GM19468 (cell line): ENCODE measurements at regions not wholly inside any gene's neighbourhood (a gene's known extent, or its start where the extent isn't known, plus 50 kb on each side); places are given as distances from the start of the nearest gene placed in this dataset.

ENCODE experiments used
- ATAC-seq: cut with Tn5 transposase; IDR thresholded peaks from one replicate; pipeline ENCODE4 v1.9.1; 2021; ENCODE audit warnings: mild to moderate bottlenecking, moderate library complexity, moderate number of reproducible peaks; ENCODE audit not compliant: unreplicated experiment; ENCODE audit errors: extremely low read depth

GRCh38 chr16:73265124-73265837 is 217.4 kb upstream of the ZFHX3 start:
- no peak for ATAC-seq

- ATAC-seq = no peak
These were observed 215.0 kb upstream of the ZFHX3 start for GRCh38 chr16:73262931-73263330.

DNA sequence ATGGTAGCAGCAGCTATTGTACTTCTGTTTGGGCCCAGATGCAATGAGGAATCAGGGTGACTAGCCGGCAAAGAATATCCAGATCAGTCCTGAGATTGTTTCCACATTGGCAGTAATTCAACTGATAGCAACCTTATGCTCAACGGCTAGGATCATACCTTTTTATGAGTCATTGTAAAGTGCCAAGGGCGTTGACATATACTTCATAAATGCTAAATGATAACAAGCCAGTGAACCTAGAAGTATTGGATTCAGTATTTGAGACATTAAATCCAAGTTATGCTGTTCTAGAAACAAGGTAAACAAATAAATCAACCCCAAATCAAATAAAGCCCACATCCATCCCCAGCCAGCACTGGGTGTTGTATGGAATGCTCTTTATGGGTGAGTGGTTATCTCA is 207.1 kb upstream of the ZFHX3 start:
- no peak for ATAC-seq

GRCh38 chr16:73253922-73254480 is 206.1 kb upstream of the ZFHX3 start:
- no peak for ATAC-seq

- ATAC-seq = no peak
These were observed 204.5 kb upstream of the ZFHX3 start for GRCh38 chr16:73252446-73252845.

GRCh38 chr16:73251608-73252007 is 203.7 kb upstream of the ZFHX3 start:
- no peak for ATAC-seq

DNA sequence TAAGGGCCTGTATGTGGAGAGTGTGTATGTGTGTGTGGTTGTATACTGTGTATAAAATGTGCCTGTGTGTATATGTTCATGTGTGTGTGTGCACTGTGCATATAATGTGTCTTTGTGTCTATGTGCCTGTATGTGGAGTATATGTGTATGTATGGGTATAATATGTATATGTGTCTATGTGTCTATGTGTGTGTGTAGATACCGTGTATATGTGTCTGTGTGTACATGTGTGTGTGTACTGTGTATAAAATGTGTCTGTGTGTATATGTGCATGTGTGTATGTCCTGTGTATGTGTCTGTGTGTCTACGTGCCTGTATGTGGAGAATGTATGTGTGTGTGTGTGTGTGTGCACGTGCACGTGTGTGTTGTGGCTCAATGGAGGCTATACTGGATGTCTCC is 200.4 kb upstream of the ZFHX3 start:
- no peak for ATAC-seq

DNA sequence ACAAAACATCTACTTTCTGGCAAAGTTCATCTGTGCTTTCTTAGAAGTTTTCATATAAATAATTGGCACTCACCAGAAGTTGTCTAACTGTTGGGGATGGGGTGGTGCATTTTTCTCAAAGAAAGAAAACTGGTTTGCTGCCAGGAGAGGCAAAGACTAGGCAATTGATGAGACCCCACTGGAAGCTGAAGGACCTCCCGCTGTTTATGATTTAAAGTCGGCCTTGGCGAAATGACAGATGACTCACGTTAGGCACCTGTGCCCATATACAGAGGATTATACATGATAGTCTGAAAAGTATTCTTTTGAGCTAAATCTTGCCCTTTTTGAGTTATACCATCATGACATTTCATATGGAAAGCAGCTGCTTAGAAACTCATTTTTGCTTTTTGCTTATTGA is 193.0 kb upstream of the ZFHX3 start:
- ATAC-seq = no peak

- no peak for ATAC-seq
These were observed 189.7 kb upstream of the ZFHX3 start for GRCh38 chr16:73237601-73238000.

DNA sequence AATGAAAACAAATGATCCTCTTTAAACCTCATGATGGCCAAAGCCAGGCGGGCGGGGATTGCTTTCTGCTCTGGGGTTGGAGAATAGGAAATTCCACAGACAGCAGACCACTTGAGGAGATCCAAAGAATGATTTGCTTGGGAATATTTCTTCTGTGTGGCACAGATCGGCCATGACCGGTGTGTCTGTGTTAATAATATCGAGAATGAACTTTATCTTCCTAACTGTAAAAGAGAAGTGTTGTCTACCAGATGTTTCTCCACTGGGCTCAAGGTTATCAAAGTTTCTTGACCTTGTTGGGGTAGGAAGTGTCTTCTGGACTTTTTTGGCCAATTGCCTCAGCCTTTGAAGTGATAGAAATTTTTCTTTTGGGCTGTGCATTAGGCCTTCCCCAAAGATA is 186.6 kb upstream of the ZFHX3 start:
- ATAC-seq = no peak

DNA sequence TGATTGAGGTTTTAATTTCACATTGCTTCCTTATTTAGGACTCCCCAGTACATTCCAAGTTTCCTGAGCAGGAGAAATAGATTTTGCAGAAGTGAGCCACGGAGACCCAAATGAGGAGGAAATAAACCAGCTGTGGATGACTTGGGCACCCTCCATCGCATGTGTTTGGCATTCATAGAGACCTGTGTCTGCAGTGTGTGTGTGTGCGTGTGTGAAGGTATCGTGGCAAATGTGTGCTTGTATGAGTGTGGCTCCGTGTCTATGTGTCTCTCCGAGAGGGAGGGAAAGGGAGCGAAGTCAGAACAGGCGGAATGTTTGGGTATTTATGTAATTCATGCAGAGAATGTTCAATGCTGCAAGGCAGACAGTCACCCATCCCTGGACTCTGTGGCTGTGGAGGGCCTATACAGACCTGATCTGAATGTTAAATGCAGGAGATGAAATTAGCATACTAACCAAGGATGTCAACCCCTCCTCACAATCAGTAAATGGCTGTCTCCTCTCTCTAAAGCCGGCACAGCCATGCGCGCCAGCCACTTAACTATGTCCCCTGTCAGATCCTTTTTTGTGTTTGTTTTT is 186.0 kb upstream of the ZFHX3 start:
- ATAC-seq = no peak

- ATAC-seq = no peak
These were observed 185.4 kb upstream of the ZFHX3 start for GRCh38 chr16:73233329-73233765.

DNA sequence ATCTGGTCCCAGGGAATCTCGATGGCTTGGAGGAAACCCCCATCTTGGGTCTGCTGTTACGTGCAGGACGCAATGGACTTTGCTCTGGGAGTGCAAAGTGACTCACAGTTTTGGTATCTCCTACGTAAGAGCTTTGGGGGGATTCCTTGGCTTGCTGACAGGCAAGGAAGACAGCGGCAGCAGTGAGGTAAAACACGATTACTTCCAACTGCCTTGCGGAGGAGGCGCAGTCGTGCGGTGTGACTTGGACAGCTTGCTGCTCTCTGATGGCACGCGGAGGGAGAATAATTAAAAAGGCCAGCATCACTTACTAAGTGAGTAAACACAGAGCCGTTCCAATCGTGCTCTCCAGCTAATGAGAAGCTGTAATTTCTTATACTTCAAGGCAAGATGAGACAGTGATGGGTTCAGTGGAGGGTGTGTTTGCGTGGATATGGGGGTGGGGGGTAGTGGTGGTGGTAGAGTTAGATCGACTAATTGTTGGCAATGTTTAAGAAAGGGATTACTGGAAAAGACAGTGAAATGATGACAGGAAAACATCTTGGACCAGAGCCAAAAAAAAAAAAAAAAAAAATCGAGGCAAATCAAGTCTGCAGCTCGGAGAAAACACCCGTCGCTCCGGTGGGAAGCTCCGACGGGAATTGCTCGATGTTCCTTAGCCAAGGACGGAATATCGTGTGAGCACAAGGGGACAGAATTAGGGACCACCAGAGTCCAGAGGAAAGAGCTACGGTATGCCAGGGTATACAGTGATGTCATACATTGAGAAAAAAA is 184.8 kb upstream of the ZFHX3 start:
- no peak for ATAC-seq

- no peak for ATAC-seq
These were observed 184.1 kb upstream of the ZFHX3 start for GRCh38 chr16:73231944-73232554.

DNA sequence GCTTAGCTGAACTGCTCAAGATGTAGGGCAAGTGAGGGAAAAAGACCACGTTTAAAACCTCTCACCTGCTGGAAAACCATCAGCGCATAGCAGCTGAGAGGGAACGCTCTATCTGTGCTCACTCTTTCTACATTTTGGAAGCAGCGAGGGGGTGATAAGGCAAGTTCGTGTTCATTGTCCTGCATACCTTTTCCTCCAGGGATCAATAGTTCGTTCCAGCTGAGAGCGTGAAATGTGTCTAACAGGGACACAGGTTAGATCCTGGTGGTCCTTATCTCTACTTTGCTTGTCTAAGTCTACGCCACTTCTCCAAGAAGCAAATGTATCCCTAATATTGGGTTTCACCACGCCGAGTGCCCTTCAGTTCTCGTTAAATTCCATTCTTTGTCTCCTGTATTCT is 183.5 kb upstream of the ZFHX3 start:
- no peak for ATAC-seq

DNA sequence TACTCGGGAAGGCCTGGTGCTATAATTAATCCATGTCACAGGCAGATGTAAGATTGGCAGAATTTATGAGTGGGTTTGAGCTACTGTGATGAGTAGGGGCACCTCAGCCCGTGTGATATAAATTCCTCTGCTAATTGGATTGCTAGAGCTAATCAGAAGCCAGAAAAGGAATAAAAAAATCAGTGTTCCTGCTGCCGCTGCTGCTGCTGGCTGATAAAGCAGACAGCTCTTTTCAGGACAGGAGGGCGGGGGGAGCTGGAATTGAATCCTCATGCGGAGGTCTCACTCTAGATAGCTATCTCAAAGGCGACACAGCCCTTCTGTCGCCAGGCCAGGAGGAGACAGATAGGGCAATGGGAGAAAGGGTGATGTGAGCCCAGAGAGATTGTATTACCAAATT is 182.7 kb upstream of the ZFHX3 start:
- no peak for ATAC-seq

GRCh38 chr16:73228649-73229048 is 180.7 kb upstream of the ZFHX3 start:
- no peak for ATAC-seq

- ATAC-seq = no peak
These were observed 178.7 kb upstream of the ZFHX3 start for GRCh38 chr16:73226675-73227074.

DNA sequence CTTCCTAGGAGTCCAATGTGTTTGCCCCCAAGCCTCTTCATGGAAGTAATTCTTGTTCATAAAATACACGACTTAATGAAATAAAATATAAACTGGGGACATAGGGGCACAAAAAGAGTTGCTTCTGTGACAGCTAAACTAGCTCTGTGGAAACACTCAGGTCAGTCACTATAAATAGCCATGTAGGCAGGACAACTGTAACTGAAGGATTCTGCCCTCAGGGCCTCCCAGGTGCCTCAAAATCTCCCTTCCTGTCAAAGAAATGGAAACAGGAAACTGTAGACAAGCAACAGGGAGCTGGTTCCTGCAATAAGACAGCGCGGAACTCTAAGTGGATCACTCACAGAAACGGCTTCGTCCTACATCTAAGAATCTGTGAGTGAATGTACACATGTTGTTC is 178.1 kb upstream of the ZFHX3 start:
- no peak for ATAC-seq

GRCh38 chr16:73220836-73221235 is 172.9 kb upstream of the ZFHX3 start:
- ATAC-seq = no peak

DNA sequence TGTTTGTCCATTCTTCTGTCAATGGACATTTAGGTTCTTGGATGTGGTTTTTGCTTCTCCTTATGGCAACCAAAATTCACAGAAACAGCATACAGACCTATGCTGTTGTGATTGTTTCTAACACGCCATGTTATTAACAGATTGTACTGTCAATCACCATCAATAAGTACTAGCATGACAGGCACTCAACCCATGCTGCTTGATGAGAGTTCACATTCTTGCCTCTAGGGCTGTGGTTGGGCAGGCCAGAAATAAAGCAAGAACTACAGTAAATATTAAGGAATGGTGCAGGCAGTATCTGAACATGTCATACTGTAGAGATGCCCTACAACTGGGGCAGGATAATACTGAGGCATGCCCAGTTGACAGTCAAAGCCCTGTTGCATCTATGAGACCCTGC is 171.2 kb upstream of the ZFHX3 start:
- no peak for ATAC-seq
